ENCODE measurements at regions not wholly inside any gene's neighbourhood (a gene's known extent, or its start where the extent isn't known, plus 50 kb on each side); places are given as distances from the start of the nearest gene placed in this dataset.
"Not testable (repeated sequence)": the region's sequence is repeated elsewhere in the genome, so short reads cannot be mapped to it uniquely, and the experiment has no call there.

GRCh38 chr12:131293071-131294015 is 339.6 kb downstream of the ADGRD1 start:
- not testable (repeated sequence) for ATAC-seq (replicated peaks); H3K4me3 Mint-ChIP-seq; H3K36me3 Mint-ChIP-seq (ENCODE audit: insufficient read depth); H3K9me3 Mint-ChIP-seq; DNase-seq; H3K4me1 Mint-ChIP-seq (ENCODE audit: low read depth in 2 of 2); H3K27ac Mint-ChIP-seq
- H3K27me3 Mint-ChIP-seq, result peaks cover 8 to 23% of the 10 kb centered on the region in 2 donors

GRCh38 chr12:131294716-131295115 is 341.0 kb downstream of the ADGRD1 start:
- not testable (repeated sequence) for DNase-seq, H3K27ac Mint-ChIP-seq

DNA sequence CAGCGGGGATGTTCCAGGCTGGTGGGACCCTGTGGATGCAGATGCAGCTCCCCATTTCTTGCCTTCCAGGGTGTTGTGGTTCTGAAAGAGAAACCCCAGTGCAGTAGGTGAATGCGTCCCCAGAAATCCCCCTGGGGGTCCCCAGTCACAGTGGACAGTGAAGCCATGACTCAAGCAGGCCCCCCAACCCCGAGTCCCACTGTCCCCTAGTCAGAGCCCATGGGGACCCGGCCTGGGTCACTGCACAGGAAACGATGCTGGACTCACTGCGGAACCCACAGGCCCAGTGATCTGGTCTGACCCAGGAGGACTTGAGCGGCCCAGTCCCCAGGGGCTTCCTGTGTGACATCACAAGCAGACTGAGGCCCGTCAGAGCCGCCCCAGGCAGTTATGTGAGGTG is 341.4 kb downstream of the ADGRD1 start:
- DNase-seq; H3K4me3 Mint-ChIP-seq; H3K36me3 Mint-ChIP-seq (ENCODE audit: insufficient read depth); H3K9me3 Mint-ChIP-seq; H3K27ac Mint-ChIP-seq; ATAC-seq (replicated peaks); H3K4me1 Mint-ChIP-seq (ENCODE audit: low read depth in 2 of 2): not testable (repeated sequence)
- H3K27me3 Mint-ChIP-seq, result peaks cover 8 to 23% of the 10 kb centered on the region in 2 donors

More at GRCh38 chr12:131294716-131295115, 341.0 kb downstream of the ADGRD1 start:
- not testable (repeated sequence) for H3K9me3 Mint-ChIP-seq; H3K4me1 Mint-ChIP-seq (ENCODE audit: low read depth in 2 of 2); H3K4me3 Mint-ChIP-seq; H3K36me3 Mint-ChIP-seq (ENCODE audit: insufficient read depth); ATAC-seq (replicated peaks)
- peaks cover 8 to 23% of the 10 kb centered on the region in 2 donors for H3K27me3 Mint-ChIP-seq

- ATAC-seq (replicated peaks); H3K4me3 Mint-ChIP-seq; DNase-seq; H3K4me1 Mint-ChIP-seq (ENCODE audit: low read depth in 2 of 2); H3K36me3 Mint-ChIP-seq (ENCODE audit: insufficient read depth); H3K9me3 Mint-ChIP-seq; H3K27ac Mint-ChIP-seq: not testable (repeated sequence)
- H3K27me3 Mint-ChIP-seq, result peaks cover 8 to 23% of the 10 kb centered on the region in 2 donors
Observed at GRCh38 chr12:131295559-131295958, 341.9 kb downstream of the ADGRD1 start.

DNA sequence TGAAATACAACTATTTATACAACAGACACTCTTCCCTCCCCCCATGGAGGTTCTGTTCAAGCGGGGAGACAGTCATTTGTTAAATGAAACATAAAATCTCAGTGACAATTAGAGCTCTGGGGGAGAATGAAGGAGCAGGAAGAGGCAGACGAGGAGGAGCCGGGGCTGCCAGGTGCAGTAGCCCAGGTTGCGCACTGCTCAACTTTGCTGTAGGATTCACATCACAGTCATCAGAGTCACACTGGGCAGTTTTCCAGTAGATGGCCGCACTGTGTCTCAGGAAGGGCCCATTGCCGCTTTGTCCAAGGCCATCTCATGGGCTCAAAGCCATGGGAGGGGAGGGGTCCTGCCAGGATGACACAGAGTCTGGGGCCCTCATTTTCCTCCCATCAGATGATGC is 342.4 kb downstream of the ADGRD1 start:
- H3K4me1 Mint-ChIP-seq (ENCODE audit: low read depth in 2 of 2); ATAC-seq (replicated peaks); H3K4me3 Mint-ChIP-seq: not testable (repeated sequence)

GRCh38 chr12:131296651-131297050 is 342.9 kb downstream of the ADGRD1 start:
- H3K9me3 Mint-ChIP-seq; H3K36me3 Mint-ChIP-seq (ENCODE audit: insufficient read depth); ATAC-seq (replicated peaks); H3K27ac Mint-ChIP-seq; DNase-seq; H3K4me1 Mint-ChIP-seq (ENCODE audit: low read depth in 2 of 2); H3K4me3 Mint-ChIP-seq: not testable (repeated sequence)
- H3K27me3 Mint-ChIP-seq, result peaks cover 8 to 23% of the 10 kb centered on the region in 2 donors

More for the DNA sequence above, 342.4 kb downstream of the ADGRD1 start:
- not testable (repeated sequence) for H3K27ac Mint-ChIP-seq; H3K36me3 Mint-ChIP-seq (ENCODE audit: insufficient read depth); DNase-seq; H3K9me3 Mint-ChIP-seq
- H3K27me3 Mint-ChIP-seq, result peaks cover 8 to 23% of the 10 kb centered on the region in 2 donors

DNA sequence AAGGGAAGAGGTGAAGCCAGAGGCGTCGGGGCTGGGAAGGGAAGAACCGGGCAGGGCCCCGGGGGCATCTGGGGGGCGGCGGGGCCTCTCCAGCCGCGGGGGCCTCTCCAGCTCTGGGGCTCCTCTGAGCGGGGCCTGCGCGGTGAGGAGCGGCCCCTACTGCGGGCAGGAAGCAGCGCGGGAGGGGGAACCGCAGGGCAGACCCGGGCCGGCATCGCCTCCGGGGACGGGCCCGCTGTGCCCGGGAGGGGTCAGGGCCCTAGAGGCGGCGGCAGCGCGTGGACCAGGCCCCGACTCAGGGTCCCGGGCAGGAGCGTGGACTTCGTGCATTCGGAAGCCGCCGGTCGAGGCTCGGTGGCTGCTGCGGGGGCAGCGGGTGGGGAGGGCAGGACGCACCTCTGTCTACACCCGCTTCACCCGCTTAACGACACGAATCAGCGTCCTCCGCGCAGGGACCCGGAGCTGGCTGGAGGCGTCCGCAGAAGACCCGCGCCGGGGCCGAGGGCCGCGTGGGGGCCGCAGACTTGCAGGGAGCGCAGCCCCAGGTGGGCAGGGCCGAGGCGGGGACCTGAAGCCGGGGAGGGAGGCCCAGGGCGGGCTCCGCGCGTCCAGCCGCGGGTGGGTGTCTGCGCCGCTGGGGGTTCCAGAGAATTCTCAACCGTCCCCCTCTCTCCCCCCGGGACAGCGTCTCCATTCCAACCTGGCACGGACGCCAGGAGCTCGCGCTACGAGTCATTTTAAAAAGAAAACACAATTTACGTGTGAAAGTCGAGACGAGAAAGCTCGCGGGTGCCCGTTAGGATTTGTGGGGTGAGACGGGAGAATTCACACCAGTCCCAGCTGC is 345.0 kb downstream of the ADGRD1 start:
- DNase-seq; H3K36me3 Mint-ChIP-seq (ENCODE audit: insufficient read depth); H3K4me3 Mint-ChIP-seq; H3K4me1 Mint-ChIP-seq (ENCODE audit: low read depth in 2 of 2); H3K9me3 Mint-ChIP-seq; H3K27ac Mint-ChIP-seq: not testable (repeated sequence)
- peak; percentile 35 for ATAC-seq (replicated peaks)
- H3K27me3 Mint-ChIP-seq, result peaks cover 13 to 19% of the 10 kb centered on the region in 2 donors

DNA sequence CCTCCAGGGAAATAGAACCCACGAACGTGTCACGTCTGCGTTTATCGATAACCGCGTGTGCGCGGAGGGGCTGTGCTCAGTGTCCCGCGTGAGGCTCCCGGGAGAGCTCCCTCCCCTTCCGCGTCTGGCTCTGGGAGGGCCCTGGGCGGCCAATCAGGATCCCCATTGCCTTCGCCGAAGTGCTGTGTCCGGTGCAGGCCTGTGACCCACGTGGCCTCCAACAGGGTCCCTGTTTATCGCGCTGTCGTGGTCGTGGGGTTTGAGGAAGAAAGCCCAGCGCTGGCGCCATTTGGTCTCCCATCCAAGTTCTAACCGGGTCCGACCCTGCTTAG is 345.6 kb downstream of the ADGRD1 start:
- not testable (repeated sequence) for H3K36me3 Mint-ChIP-seq (ENCODE audit: insufficient read depth); H3K4me1 Mint-ChIP-seq (ENCODE audit: low read depth in 2 of 2); ATAC-seq (replicated peaks); H3K4me3 Mint-ChIP-seq; DNase-seq; H3K27ac Mint-ChIP-seq; H3K9me3 Mint-ChIP-seq
- peaks cover 10 to 16% of the 10 kb centered on the region in 2 donors for H3K27me3 Mint-ChIP-seq

- H3K36me3 Mint-ChIP-seq (ENCODE audit: insufficient read depth); H3K9me3 Mint-ChIP-seq; ATAC-seq (replicated peaks); H3K27ac Mint-ChIP-seq; H3K4me1 Mint-ChIP-seq (ENCODE audit: low read depth in 2 of 2); DNase-seq; H3K4me3 Mint-ChIP-seq: not testable (repeated sequence)
- H3K27me3 Mint-ChIP-seq, result peaks cover 6 to 11% of the 10 kb centered on the region in 2 donors
Observed at GRCh38 chr12:131303576-131303975, 349.9 kb downstream of the ADGRD1 start.

- not testable (repeated sequence) for ATAC-seq (replicated peaks); H3K36me3 Mint-ChIP-seq (ENCODE audit: insufficient read depth); H3K9me3 Mint-ChIP-seq; H3K27ac Mint-ChIP-seq; H3K4me3 Mint-ChIP-seq; DNase-seq; H3K4me1 Mint-ChIP-seq (ENCODE audit: low read depth in 2 of 2)
- H3K27me3 Mint-ChIP-seq, result peaks cover 6 to 19% of the 10 kb centered on the region in 2 donors
Observed at GRCh38 chr12:131304642-131305041, 350.9 kb downstream of the ADGRD1 start.

- DNase-seq (no peak), ATAC-seq (replicated peaks) (no peak)
- Mint-ChIP-seq H3K4me1 (ENCODE audit: low read depth in 2 of 2) (peaks cover 2 to 8% of the 10 kb centered on the region in 2 donors), H3K36me3 (ENCODE audit: insufficient read depth) (no peaks in the 10 kb centered on the region), H3K27me3 (peaks cover 21 to 38% of the 10 kb centered on the region in 2 donors), H3K4me3 (no peak overlapping the region), H3K27ac (no peak overlapping the region), H3K9me3 (no peaks in the 10 kb centered on the region)
Observed at GRCh38 chr12:131309700-131310099, 356.0 kb downstream of the ADGRD1 start.

DNA sequence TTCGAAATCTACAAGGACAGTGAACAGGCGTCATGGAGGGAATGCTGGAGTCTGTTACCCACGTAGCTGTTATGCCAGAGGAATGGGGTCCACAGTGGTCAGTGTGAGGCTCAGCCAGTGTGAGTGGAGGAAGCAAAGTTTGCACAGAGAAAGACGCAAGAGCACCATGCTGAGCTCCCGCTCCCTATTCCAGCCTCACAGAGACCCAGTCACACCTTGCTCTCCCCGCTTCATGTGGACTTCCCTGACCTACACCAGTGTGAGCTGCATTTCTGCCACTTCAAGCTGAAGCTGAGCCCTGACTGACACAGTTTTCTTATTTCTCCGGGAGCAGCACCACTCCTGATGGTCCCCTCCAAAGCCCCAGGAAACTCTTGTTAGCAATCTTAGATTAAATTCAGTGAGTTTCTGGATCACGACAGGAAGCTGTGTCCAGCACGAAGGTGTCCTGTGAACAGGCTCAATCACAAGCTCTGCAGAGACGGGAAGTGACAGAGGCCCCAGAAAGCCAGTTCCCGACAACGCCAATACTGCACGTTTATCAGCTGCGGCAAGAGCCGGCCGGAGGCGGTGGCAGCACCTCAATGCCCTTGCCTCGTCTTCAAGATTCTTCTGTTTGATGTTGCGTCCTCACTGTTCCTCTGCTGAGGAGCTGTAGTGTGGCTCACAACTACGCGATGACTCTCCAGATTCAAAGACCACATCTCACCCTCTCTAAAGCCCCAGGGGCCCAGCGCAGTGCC is 356.7 kb downstream of the ADGRD1 start:
- H3K9me3 Mint-ChIP-seq; H3K4me1 Mint-ChIP-seq (ENCODE audit: low read depth in 2 of 2); H3K4me3 Mint-ChIP-seq; H3K27ac Mint-ChIP-seq; ATAC-seq (replicated peaks); DNase-seq; H3K36me3 Mint-ChIP-seq (ENCODE audit: insufficient read depth): not testable (repeated sequence)
- H3K27me3 Mint-ChIP-seq, result peaks cover 27 to 42% of the 10 kb centered on the region in 2 donors

DNA sequence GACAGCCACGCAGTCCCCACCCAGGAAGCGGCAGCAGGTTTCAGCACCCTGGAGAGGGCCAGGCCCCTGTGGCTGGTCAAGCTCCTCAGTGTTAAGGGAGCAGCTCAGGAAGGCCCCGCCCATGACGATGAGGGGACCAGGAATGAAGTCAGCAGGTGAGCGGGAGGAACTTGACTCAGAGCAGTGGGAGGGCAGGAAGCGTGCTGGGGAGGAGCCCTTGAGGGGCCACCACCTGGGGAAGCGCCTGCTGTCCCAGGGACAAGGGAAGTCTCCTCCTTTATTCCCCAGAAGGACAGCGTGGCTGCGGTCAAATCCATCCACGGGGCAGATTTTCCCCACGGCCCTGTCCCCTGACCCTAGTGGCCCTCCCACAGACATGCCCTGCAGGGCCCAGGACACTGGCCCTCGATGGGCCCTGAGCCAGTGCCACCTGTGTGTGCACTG is 357.6 kb downstream of the ADGRD1 start:
- DNase-seq; H3K27ac Mint-ChIP-seq; H3K36me3 Mint-ChIP-seq (ENCODE audit: insufficient read depth); H3K4me1 Mint-ChIP-seq (ENCODE audit: low read depth in 2 of 2); H3K4me3 Mint-ChIP-seq; H3K9me3 Mint-ChIP-seq; ATAC-seq (replicated peaks): not testable (repeated sequence)
- H3K27me3 Mint-ChIP-seq, result peaks cover 27 to 42% of the 10 kb centered on the region in 2 donors

Data from effector memory CD8-positive, alpha-beta T cell (primary cell).